Renal pelvis (tissue), 1 donor: ENCODE measurements at regions not wholly inside any gene's neighbourhood (a gene's known extent, or its start where the extent isn't known, plus 50 kb on each side); places are given as distances from the start of the nearest gene placed in this dataset.
"Not testable (repeated sequence)": the region's sequence is repeated elsewhere in the genome, so short reads cannot be mapped to it uniquely, and the experiment has no call there.

ENCODE experiments used
- DNase-seq: peaks from one replicate; pipeline ENCODE4 v3.0.0-alpha.2; 2013

- no peak for DNase-seq
These were observed 115.2 kb upstream of the IFNE start for GRCh38 chr9:21597284-21597683.

GRCh38 chr9:21598749-21599148 lies 116.6 kb upstream of the IFNE start:
- no peak for DNase-seq

GRCh38 chr9:21605489-21605931 lies 123.4 kb upstream of the IFNE start:
- no peak for DNase-seq

DNA sequence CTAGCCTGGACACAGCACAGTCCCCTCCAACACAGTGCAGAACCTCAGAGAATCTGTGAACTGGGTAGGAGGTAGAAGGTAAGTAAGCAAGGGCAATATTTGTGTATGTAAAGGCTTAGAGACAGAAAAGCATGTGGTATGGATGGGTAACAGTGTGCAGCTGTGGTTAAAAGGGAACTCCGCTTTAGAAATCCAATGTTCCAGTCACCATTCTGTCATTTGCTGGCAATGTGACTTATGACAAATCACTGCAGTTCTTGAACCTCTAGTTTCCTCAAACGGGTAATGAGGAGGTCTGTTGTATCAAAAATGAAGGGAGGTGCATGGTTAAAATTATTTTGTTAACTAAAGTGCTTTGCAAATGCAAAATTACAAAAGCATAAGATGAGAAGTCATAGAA lies 125.5 kb upstream of the IFNE start:
- DNase-seq: no peak

- no peak for DNase-seq
These were observed 126.1 kb upstream of the IFNE start for GRCh38 chr9:21608200-21608599.

GRCh38 chr9:21609506-21609905 lies 127.4 kb upstream of the IFNE start:
- no peak for DNase-seq

- no peak for DNase-seq
These were observed 129.8 kb upstream of the IFNE start for GRCh38 chr9:21611891-21612290.

GRCh38 chr9:21615018-21615417 lies 132.9 kb upstream of the IFNE start:
- no peak for DNase-seq

GRCh38 chr9:21615446-21615845 lies 133.3 kb upstream of the IFNE start:
- DNase-seq: no peak

- no peak for DNase-seq
These were observed 134.1 kb upstream of the IFNE start for GRCh38 chr9:21616082-21616778.

DNA sequence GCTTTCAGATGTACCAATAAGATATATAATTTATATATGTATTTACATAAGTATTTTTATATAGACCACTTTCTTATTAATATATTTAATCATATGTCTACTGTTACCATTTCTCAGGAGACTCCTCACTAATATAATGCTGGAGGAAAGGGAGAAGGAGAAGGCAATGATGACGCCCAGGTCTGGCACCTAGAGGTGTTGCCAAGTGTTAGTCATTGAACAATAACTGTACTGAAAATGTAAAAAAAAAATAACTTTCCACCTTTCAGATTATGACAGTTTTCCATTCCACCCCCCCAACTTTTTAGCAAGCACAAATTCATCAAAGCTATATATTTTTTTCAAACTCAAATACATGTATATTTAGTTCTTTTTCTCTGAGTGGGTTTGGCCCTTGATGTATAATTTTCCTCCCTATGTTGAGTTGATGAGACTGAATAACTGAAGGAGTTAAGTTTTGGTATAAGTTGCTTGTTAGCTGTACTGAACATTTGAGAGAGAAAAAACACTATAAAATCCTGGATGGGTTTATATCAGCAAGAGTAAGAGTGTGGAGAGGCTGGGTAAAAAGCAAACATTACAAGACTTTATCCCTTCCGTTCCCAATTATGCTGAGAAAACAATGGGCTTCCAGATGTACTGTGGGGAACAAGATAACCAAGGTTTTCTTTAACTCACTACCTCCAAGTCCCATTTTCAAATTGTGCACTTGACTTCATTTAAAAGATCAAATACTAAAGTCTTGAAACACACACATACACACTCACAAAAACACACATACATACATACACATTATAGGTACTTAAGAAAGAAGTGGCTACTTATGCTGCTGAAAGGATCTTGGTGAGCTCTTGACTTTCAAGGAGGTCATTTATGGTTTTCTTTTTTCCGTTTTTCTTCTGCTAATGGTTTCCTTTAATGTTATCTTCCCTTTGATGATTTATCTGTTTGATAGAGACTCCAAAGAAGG lies 142.8 kb upstream of the IFNE start:
- no peak for DNase-seq

DNA sequence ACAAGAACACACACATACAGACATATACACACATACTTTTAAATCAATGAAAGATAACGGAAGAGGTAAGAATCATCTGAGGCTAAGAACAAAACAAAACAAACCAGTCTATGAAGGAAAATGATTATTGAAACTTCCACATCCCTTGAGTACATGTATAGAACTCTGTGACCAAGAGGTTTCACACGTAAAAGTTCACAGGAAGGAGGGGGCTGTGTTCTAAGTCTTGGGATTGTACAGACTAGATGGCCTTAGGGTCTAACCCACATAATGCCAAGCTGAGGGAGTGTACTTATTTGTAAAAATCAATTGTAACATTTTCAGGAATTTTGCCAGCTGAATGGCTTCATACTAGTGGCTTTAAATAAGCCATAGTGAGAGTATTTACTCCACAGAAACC lies 144.4 kb upstream of the IFNE start:
- no peak for DNase-seq

- not testable (repeated sequence) for DNase-seq
These were observed 146.8 kb upstream of the IFNE start for GRCh38 chr9:21628954-21629353.

DNA sequence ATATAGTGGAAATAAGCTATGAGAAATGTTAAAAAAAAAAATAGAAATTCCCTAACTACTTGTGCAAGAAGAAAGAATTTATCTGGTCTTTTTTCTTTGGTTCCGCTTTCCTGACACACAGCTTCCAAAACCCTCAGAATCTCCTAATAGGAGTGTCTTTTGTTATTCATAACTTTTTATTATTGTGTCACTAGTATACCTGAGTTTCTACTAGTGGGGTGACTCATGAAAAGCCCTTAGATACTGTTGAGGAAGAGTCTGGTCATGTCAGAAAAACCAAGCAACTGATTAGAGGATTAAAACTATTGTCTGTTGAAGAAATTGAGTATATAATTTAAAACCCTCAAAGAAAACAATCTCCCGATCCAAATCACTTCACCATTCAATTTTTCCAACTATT lies 152.8 kb upstream of the IFNE start:
- no peak for DNase-seq

GRCh38 chr9:21638104-21638503 lies 156.0 kb upstream of the IFNE start:
- DNase-seq: no peak

GRCh38 chr9:21653091-21653490 lies 149.3 kb upstream of the MTAP start:
- no peak for DNase-seq

DNA sequence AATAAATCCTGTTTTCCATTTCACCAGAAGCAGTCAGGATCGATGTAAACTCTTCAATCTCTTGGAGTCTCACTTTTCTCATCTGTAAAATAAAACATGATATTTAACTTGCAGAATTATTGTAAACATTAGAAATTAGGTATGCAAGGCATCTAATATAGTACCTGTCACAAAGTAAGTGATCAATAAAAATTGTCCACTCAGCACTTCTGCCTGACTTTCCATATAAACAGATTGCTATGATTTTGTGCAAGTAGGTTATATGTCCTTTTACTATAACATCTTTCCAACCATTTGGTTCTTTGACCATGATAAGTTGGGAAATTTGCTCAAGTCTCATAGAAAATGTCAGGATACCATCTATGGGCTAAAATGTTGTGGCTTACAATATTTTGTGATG lies 148.8 kb upstream of the MTAP start:
- DNase-seq: no peak

DNA sequence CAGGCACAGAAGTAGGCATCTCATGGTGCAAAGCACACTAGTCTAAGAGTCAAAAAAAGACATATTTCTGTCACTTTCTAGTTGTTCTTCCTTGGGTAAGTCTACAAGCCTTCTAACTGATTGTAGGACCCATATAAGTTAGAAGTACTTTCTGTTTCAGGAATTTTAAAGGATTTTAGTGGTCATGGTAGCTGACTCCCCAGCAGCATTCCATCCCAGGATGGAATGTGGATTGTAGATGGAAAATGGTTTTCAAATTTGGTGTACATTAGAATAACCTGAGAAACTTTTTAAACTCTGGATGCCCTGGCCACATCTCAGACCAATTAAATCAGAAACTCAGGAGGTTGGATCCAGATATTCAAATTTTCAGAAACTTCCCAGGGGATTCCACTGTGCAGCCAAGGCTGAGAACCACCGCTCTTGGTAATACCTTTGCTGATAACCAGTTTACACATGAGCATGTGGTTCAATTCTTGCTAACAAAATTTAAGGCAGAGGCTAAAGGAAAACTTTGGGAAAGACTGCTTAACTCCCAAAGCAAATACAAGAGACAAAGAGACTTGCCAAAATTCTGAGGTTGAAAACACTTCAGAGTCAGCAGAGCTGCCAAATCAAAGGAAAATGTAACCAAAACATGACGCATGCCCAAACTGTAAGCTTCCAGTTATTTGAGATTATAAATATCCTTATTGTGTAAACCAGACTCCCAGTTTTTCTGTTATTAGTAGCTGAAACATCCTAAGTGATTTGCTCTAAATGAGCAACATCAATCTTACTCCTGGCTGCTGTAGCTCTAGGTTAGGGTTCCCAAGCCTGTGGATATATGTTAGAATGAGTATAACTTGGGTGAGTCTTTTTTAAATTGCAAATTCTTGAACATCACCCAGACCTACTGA lies 145.4 kb upstream of the MTAP start:
- DNase-seq: no peak

- no peak for DNase-seq
These were observed 144.3 kb upstream of the MTAP start for GRCh38 chr9:21657966-21658667.

- DNase-seq: no peak
These were observed 141.5 kb upstream of the MTAP start for GRCh38 chr9:21660976-21661375.

GRCh38 chr9:21661626-21662025 lies 140.8 kb upstream of the MTAP start:
- DNase-seq: no peak

DNA sequence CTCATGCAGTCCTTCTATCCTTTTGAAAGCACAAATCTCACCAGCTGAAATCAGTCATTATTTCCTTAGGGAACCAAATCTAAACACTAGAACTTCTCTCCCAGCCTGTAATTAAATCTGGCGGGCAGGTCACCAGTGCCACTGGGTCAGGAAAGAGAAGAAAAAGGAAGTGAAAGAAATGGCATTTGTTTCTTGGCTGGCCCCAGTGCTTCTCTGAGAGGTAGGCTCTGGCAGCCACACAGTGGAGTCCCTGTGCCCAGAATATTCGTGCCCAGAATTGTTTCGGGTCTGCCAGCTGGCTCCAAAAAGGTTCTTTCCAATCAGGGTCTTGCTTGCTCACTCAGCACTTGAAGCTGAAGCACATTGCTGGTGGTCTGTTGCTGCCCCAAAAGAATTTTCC lies 133.9 kb upstream of the MTAP start:
- peak; percentile 4 for DNase-seq
